Spleen (tissue), 11 donors: ENCODE measurements at regions not wholly inside any gene's neighbourhood (a gene's known extent, or its start where the extent isn't known, plus 50 kb on each side); places are given as distances from the start of the nearest gene placed in this dataset.

Experiments
- DNase-seq: peaks from one replicate; pipeline ENCODE4 v3.0.0-alpha.2; 2020
- H3K27ac ChIP-seq, 8 donors: fragments of 200-600 bp; sonication (generic) in 7 of 8; 1 replicate in 4 of 8; 2 replicates in 4 of 8; pipeline versions ENCODE4 v1.5.0 to v1.8.0; 2016 to 2021; ENCODE audit warnings: inconsistent platforms in 4 of 8, mild to moderate bottlenecking in 4 of 8, moderate library complexity in 1 of 8
- H3K27me3 ChIP-seq, 7 donors: fragments of 200-600 bp; sonication (generic) in 6 of 7; replicated peaks in 1 of 7; 1 replicate in 4 of 7; 2 replicates in 3 of 7; pipeline versions ENCODE4 v1.5.0 to v1.8.0; 2016 to 2021; ENCODE audit warnings: inconsistent platforms in 3 of 7, mild to moderate bottlenecking in 1 of 7
- H3K36me3 ChIP-seq, 6 donors: fragments of 200-600 bp; sonication (generic) in 5 of 6; 1 replicate in 4 of 6; 2 replicates in 2 of 6; pipeline versions ENCODE4 v1.5.0 to v1.8.0; 2016 to 2021; ENCODE audit warnings: inconsistent platforms in 2 of 6
- H3K4me1 ChIP-seq, 6 donors: fragments of 200-600 bp; sonication (generic) in 5 of 6; 1 replicate in 3 of 6; 2 replicates in 3 of 6; pipeline versions ENCODE4 v1.5.0 to v1.8.0; 2016 to 2021; ENCODE audit warnings: inconsistent platforms in 3 of 6
- H3K4me3 ChIP-seq, 8 donors: fragments of 200-600 bp; sonication (generic) in 7 of 8; 1 replicate in 4 of 8; 2 replicates in 4 of 8; pipeline versions ENCODE4 v1.5.0 to v1.8.0; 2016 to 2021; ENCODE audit warnings: inconsistent platforms in 4 of 8, mild to moderate bottlenecking in 4 of 8, moderate library complexity in 2 of 8
- H3K9me3 ChIP-seq, 8 donors: fragments of 200-600 bp; sonication (generic) in 7 of 8; 1 replicate in 4 of 8; 2 replicates in 4 of 8; pipeline versions ENCODE4 v1.5.0 to v1.8.0; 2016 to 2021; ENCODE audit warnings: inconsistent platforms in 4 of 8
- POLR2A ChIP-seq, 3 donors: fragments of 450-650 bp; IDR thresholded peaks; one replicate each; pipeline ENCODE4 v1.5.1; 2017; ENCODE audit warnings: antibody characterized with exemption in 3 of 3, mild to moderate bottlenecking in 1 of 3
- POLR2AphosphoS5 ChIP-seq, 3 donors: sonication (generic); formaldehyde crosslinking; IDR thresholded peaks; one replicate each; pipeline ENCODE4 v1.5.1; 2017; ENCODE audit warnings: antibody characterized with exemption in 3 of 3
- WGBS, 5 donors: extraction: QIAGEN DNeasy Blood & Tissue Kit in 3 of 5; methylation state at CpG; one replicate each; pipeline versions ENCODE4 v1.1.5 to v1.1.7; 2013 to 2018; 5-methylcytosine and 5-hydroxymethylcytosine counted together
- intact Hi-C: fragments of 100-400 bp; cut with DNase I; formaldehyde crosslinking; loops from one replicate; pipeline ENCODE4 v1.15.0; 2023; ENCODE audit warnings: low total_unique reads
- TF ChIP-seq, protein P1 (sequence below), 11 experiments: fragments of 200-600 bp in 7 of 11; fragments of 450-650 bp in 4 of 11; sonication (generic) in 4 of 11; IDR thresholded peaks in 8 of 11; conservative IDR thresholded peaks in 3 of 11; 1 replicate in 7 of 11; 2 replicates in 4 of 11; pipeline versions ENCODE4 v1.4.0 to v1.8.0; 2016 to 2021; ENCODE audit warnings: antibody characterized with exemption in 11 of 11, inconsistent platforms in 4 of 11, mild to moderate bottlenecking in 1 of 11
- donor health status: healthy with polysubstance abuse.
- donor health status: DM: no; HTN: no; CAD: no; lungs with moderate emphysema.
- donor health status: DM: no; HTN: no; CAD: no.
- donor health status: Bipolar disorder and iron deficiency.
- donor health status: healthy.
- donor health status: DM: no; HTN: no; CAD: no.
- donor health status: DM: yes; HTN: yes; CAD: no.

DNA sequence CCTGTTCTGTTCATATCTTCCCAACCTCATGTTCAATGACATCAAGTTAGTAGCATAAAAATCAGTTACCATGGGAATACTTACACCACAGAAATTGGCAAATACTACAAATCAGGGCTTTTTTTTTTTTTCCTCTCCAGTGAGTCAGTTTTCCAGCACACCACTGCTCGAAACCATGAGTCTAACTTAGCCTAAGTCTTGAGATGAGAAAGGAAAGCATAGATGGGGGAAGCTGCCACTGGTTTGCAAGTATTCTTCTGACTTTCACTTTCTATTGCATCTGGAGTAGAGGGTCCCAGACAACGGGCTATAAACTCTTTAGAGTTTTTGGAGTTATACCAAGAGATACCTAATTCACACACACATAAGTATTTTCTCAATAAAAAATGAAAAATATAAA is 416.1 kb upstream of the LMCD1 start:
- Histone ChIP-seq H3K36me3 (no peaks in the 10 kb centered on the region), H3K9me3 (no peaks in the 10 kb centered on the region), H3K4me3 (no peak overlapping the region), H3K4me1 (no peaks in the 10 kb centered on the region), H3K27ac (no peak overlapping the region), H3K27me3 (no peaks in the 10 kb centered on the region)
- DNase-seq = no peak
- WGBS, 5 donors = 65 to 86% (median 71%) methylated on average over 2 of the region's 2 CpGs
- no peak for TF ChIP-seq POLR2AphosphoS5 (IDR thresholded peaks at IDR 0.05)
- intact Hi-C loops = no loop called here

DNA sequence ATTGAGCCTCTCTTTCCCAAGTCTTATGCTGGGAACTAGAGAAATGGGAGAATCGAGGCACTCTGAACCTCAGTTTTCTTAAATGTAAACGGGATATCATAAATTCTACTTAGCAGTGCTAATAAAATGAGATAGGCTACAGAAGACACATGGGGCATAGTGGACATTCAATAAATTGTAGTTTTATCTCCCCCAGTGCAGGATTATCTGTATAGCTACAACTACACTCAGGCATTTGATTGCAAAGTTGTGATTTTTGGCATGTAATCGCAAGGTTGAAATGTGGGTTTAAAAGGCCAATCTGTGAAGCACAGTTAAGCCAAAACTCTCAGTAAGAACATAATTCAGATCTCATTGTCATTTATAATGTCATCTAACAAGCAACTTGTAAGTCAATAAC is 413.7 kb upstream of the LMCD1 start:
- H3K36me3 ChIP-seq = no peaks in the 10 kb centered on the region
- no peaks in the 10 kb centered on the region for H3K27me3 ChIP-seq
- intact Hi-C loops = no loop called here
- H3K4me1 ChIP-seq = no peaks in the 10 kb centered on the region
- H3K4me3 ChIP-seq = no peak overlapping the region
- H3K27ac ChIP-seq = no peak overlapping the region
- H3K9me3 ChIP-seq = no peaks in the 10 kb centered on the region
- TF ChIP-seq POLR2A (IDR thresholded peaks at IDR 0.05) (no peak), POLR2AphosphoS5 (IDR thresholded peaks at IDR 0.05) (no peak)
- TF ChIP-seq, protein P1, sequence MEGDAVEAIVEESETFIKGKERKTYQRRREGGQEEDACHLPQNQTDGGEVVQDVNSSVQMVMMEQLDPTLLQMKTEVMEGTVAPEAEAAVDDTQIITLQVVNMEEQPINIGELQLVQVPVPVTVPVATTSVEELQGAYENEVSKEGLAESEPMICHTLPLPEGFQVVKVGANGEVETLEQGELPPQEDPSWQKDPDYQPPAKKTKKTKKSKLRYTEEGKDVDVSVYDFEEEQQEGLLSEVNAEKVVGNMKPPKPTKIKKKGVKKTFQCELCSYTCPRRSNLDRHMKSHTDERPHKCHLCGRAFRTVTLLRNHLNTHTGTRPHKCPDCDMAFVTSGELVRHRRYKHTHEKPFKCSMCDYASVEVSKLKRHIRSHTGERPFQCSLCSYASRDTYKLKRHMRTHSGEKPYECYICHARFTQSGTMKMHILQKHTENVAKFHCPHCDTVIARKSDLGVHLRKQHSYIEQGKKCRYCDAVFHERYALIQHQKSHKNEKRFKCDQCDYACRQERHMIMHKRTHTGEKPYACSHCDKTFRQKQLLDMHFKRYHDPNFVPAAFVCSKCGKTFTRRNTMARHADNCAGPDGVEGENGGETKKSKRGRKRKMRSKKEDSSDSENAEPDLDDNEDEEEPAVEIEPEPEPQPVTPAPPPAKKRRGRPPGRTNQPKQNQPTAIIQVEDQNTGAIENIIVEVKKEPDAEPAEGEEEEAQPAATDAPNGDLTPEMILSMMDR (IDR thresholded peaks at IDR 0.05 in 8 of 11, conservative IDR thresholded peaks at IDR 0.05 in 3 of 11) = no peak
- no peak for DNase-seq
- 72 to 88% (median 87%) methylated on average over 3 of the region's 3 CpGs for WGBS, 5 donors

DNA sequence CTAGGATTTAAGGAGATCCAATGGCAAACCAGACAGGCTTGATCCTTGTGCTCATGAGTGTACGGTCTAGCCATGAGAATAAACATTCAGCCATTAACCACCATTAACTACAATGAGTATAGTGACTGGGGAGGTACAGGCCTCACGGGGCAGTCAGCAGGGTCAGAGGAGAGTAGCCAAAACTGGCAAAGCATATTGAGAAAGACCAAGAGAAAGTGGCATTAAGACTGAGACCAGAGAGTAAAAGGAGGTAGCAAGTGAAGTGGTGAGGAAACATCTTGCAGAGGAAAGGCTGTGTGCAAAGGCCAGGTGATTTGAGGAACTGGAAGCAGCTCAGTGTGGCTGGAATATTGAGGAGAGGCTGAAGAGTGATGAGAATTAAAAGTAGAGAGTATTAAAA is 407.2 kb upstream of the LMCD1 start:
- no peak overlapping the region for H3K4me3 ChIP-seq
- no peaks in the 10 kb centered on the region for H3K9me3 ChIP-seq
- no peaks in the 10 kb centered on the region for H3K36me3 ChIP-seq
- DNase-seq = no peak
- no peaks in the 10 kb centered on the region for H3K27me3 ChIP-seq
- no peaks in the 10 kb centered on the region for H3K4me1 ChIP-seq
- no peak overlapping the region for H3K27ac ChIP-seq
- WGBS, 5 donors = 47 to 62% (median 52%) methylated on average over 2 of the region's 2 CpGs
- TF ChIP-seq, protein P1 (IDR thresholded peaks at IDR 0.05 in 8 of 11, conservative IDR thresholded peaks at IDR 0.05 in 3 of 11) = no peak
- TF ChIP-seq POLR2A (IDR thresholded peaks at IDR 0.05) (no peak), POLR2AphosphoS5 (IDR thresholded peaks at IDR 0.05) (no peak)
- intact Hi-C loops = no loop called here

DNA sequence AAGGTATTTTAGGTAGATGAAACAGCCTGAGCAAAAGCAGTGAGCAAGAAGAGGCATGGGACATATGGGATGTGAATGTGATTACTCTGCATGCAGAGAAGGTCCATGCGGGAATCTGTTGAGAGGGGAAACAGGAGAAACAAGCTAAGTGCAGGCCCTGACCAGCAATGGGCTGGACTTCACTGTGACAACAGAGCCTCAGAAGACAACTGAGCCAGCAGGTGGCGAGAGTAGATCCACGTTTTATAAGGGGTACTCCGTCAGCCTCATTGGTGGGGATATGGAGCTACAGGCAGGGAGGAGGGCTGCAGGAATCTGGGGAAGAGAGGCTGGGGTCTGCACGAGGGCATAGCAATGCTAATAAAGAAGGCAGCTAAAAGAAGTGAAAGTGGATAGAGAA is 405.9 kb upstream of the LMCD1 start:
- intact Hi-C loops = no loop called here
- TF ChIP-seq, protein P1 (IDR thresholded peaks at IDR 0.05 in 8 of 11, conservative IDR thresholded peaks at IDR 0.05 in 3 of 11) = no peak
- TF ChIP-seq POLR2A (IDR thresholded peaks at IDR 0.05) = no peak

DNA sequence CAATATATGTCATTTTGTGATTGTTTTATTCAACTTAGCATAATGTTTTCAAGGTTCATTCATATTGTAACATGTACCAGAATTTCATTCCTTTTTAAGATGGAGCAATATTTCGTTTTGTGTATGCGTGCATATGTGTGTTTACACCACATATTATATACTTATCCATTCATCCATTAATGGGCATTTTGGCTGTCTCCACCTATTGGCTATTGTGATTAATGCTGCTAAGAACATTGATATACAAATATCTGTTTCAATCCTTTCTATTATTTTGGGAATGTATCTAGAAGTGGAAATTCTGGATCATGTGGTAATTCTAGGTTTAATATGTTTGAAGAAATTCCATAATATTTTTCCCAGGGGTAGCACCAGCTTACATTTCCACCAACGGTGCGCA is 403.9 kb upstream of the LMCD1 start:
- intact Hi-C loops = no loop called here
- H3K27ac ChIP-seq = no peak overlapping the region
- 88 to 96% (median 91%) methylated on average over 4 of the region's 4 CpGs for WGBS, 5 donors
- H3K4me1 ChIP-seq = no peaks in the 10 kb centered on the region
- no peak for DNase-seq
- H3K27me3 ChIP-seq = no peaks in the 10 kb centered on the region
- TF ChIP-seq POLR2A (IDR thresholded peaks at IDR 0.05) (no peak), POLR2AphosphoS5 (IDR thresholded peaks at IDR 0.05) (no peak)
- TF ChIP-seq, protein P1 (IDR thresholded peaks at IDR 0.05 in 8 of 11, conservative IDR thresholded peaks at IDR 0.05 in 3 of 11) = no peak
- no peaks in the 10 kb centered on the region for H3K36me3 ChIP-seq
- no peaks in the 10 kb centered on the region for H3K9me3 ChIP-seq
- H3K4me3 ChIP-seq = no peak overlapping the region

More for the DNA sequence above, 405.9 kb upstream of the LMCD1 start:
- Histone ChIP-seq H3K36me3 (no peaks in the 10 kb centered on the region), H3K4me1 (no peaks in the 10 kb centered on the region), H3K4me3 (no peak overlapping the region), H3K9me3 (no peaks in the 10 kb centered on the region), H3K27me3 (no peaks in the 10 kb centered on the region), H3K27ac (no peak overlapping the region)
- DNase-seq = no peak
- 62 to 78% (median 71%) methylated on average over 5 of the region's 5 CpGs for WGBS, 5 donors
